Kidney epithelial cell (primary cell): ENCODE measurements at regions not wholly inside any gene's neighbourhood (a gene's known extent, or its start where the extent isn't known, plus 50 kb on each side); places are given as distances from the start of the nearest gene placed in this dataset.
"Not testable (repeated sequence)": the region's sequence is repeated elsewhere in the genome, so short reads cannot be mapped to it uniquely, and the experiment has no call there.

Source experiments
- DNase-seq: peaks from one replicate; pipeline ENCODE4 v3.0.0-alpha.2; 2010; ENCODE audit warnings: low read depth
- H3K27me3 ChIP-seq: 2 replicates; pipeline ENCODE4 v1.6.0; 2011; ENCODE audit warnings: low read length; ENCODE audit not compliant: control insufficient read depth, insufficient read depth
- H3K36me3 ChIP-seq: 2 replicates; pipeline ENCODE4 v1.5.1; 2011; ENCODE audit warnings: low read length; ENCODE audit not compliant: control insufficient read depth, insufficient read depth
- H3K4me3 ChIP-seq: 2 replicates; pipeline ENCODE4 v1.5.1; 2011; ENCODE audit warnings: low read depth, mild to moderate bottlenecking, control low read depth, low read length
- CTCF ChIP-seq: IDR thresholded peaks from 2 replicates; pipeline ENCODE4 v1.5.1; 2011; ENCODE audit warnings: mild to moderate bottlenecking, moderate library complexity, low read length, control low read depth, inconsistent platforms; ENCODE audit not compliant: insufficient read depth, poor library complexity, severe bottlenecking

- Histone ChIP-seq H3K36me3 (no peaks in the 10 kb centered on the region), H3K27me3 (no peaks in the 10 kb centered on the region), H3K4me3 (no peak overlapping the region)
- no peak for TF ChIP-seq CTCF
- DNase-seq, result no peak
These were observed 102.5 kb upstream of the DIO2 start for GRCh38 chr14:80313806-80314205.

GRCh38 chr14:80310938-80311750 lies 99.8 kb upstream of the DIO2 start:
- Histone ChIP-seq H3K4me3 (no peak overlapping the region), H3K27me3 (no peaks in the 10 kb centered on the region), H3K36me3 (no peaks in the 10 kb centered on the region)
- TF ChIP-seq CTCF, result no peak
- DNase-seq, result no peak

GRCh38 chr14:80304125-80304766 lies 92.9 kb upstream of the DIO2 start:
- no peak for TF ChIP-seq CTCF
- no peak for DNase-seq
- no peaks in the 10 kb centered on the region for H3K36me3 ChIP-seq
- H3K27me3 ChIP-seq, result no peaks in the 10 kb centered on the region
- H3K4me3 ChIP-seq, result no peak overlapping the region

- no peaks in the 10 kb centered on the region for H3K36me3 ChIP-seq
- no peak for DNase-seq
- H3K4me3 ChIP-seq, result no peak overlapping the region
- no peaks in the 10 kb centered on the region for H3K27me3 ChIP-seq
- no peak for TF ChIP-seq CTCF
These were observed 89.0 kb upstream of the DIO2 start for GRCh38 chr14:80300351-80300750.

- TF ChIP-seq CTCF, result no peak
- Histone ChIP-seq H3K27me3 (no peaks in the 10 kb centered on the region), H3K36me3 (no peaks in the 10 kb centered on the region), H3K4me3 (no peak overlapping the region)
- DNase-seq, result no peak
These were observed 87.2 kb upstream of the DIO2 start for GRCh38 chr14:80298491-80299017.

GRCh38 chr14:80291101-80291500 lies 79.8 kb upstream of the DIO2 start:
- H3K4me3 ChIP-seq, result no peak overlapping the region
- DNase-seq, result no peak
- H3K27me3 ChIP-seq, result no peaks in the 10 kb centered on the region
- TF ChIP-seq CTCF, result no peak
- H3K36me3 ChIP-seq, result no peaks in the 10 kb centered on the region

- H3K36me3 ChIP-seq, H3K4me3 ChIP-seq: not testable (repeated sequence)
These were observed 75.4 kb upstream of the DIO2 start for GRCh38 chr14:80286744-80287143.

More at GRCh38 chr14:80286744-80287143, 75.4 kb upstream of the DIO2 start:
- H3K27me3 ChIP-seq, DNase-seq: not testable (repeated sequence)
